DMS53 treated with DMSO at 0.1 percent for 48 hours (cell line): ENCODE measurements at regions not wholly inside any gene's neighbourhood (a gene's known extent, or its start where the extent isn't known, plus 50 kb on each side); places are given as distances from the start of the nearest gene placed in this dataset.

Experiments
- DNase-seq: peaks from one replicate; lab custom pipeline; 2025; ENCODE audit not compliant: unreplicated experiment; lab: John Stamatoyannopoulos, UW

DNA sequence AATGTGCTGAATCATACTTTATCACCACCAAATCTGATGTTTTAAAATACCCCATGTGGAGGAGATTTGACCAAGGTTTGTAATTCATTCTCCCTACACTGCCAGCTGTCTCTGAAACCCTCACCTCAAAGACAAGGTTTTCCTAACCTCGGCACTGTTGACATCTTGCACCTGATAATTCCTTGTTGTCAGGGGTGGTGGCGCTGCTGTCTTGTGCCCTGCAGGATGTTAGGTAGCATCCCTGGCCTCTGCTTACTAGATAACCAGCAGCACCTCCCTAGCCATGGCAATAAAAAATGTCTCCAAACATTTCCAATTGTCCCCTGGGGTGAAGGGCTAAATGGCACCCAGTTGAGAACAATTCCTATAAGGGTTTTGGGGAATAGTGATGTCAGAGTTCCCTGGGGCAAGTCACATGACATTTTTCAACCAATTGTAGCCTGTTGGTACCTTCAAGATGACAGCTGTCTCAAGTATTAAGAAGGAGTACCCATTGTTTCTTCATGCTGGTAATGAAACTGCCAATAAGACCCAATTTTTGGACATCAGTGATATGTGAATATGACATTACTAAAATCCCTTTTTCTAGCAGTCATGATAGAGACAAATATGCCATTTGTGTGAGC is 160.6 kb upstream of the PLCXD3 start:
- DNase-seq, result no peak

GRCh38 chr5:41670216-41670615 is 159.8 kb upstream of the PLCXD3 start:
- DNase-seq, result no peak

GRCh38 chr5:41661254-41661653 is 150.9 kb upstream of the PLCXD3 start:
- no peak for DNase-seq

DNA sequence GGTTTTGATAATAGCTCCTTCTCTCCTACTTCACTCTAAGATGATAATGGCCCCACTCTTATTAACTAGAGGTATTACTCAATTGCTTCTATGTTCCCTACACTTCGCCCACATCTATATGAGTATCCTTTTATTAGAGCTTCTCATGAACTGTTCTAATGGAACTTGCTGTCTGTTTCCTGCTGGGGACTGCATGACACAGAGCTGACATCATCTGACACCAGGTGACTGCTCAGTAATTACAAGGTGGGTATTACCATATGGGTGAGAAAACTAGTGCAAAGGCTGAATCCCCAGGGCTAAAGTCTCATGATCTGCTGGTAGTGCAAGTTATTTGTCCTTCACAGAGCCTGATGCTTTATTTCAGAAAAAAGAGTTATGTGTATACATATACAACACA is 146.2 kb upstream of the PLCXD3 start:
- DNase-seq, result no peak

GRCh38 chr5:41650131-41650530 is 139.7 kb upstream of the PLCXD3 start:
- no peak for DNase-seq

- DNase-seq, result no peak
Observed at GRCh38 chr5:41649659-41650058, 139.3 kb upstream of the PLCXD3 start.

GRCh38 chr5:41648996-41649395 is 138.6 kb upstream of the PLCXD3 start:
- no peak for DNase-seq

GRCh38 chr5:41641621-41642020 is 131.2 kb upstream of the PLCXD3 start:
- DNase-seq, result no peak

GRCh38 chr5:41638685-41639084 is 128.3 kb upstream of the PLCXD3 start:
- DNase-seq, result peak; percentile 49

DNA sequence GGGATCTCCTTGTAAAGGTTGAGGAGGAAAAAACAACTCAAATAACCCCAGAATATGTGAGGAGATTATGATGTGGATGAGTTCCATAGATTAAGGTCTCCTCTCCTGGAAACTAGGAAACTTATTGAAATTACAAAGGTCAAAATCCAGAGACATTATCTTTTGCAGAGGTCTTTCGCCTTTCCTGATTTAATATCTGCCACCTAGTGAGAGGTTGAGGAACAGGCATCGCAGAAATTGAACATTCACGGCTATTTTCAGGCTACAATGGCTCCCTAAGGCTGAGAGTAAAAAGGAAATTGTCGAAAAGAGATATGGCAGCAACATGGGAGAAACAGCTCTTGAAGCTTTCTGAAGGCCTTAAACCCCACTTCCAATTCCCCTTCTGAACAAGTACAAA is 127.5 kb upstream of the PLCXD3 start:
- DNase-seq, result no peak

GRCh38 chr5:41637424-41637823 is 127.0 kb upstream of the PLCXD3 start:
- no peak for DNase-seq

DNA sequence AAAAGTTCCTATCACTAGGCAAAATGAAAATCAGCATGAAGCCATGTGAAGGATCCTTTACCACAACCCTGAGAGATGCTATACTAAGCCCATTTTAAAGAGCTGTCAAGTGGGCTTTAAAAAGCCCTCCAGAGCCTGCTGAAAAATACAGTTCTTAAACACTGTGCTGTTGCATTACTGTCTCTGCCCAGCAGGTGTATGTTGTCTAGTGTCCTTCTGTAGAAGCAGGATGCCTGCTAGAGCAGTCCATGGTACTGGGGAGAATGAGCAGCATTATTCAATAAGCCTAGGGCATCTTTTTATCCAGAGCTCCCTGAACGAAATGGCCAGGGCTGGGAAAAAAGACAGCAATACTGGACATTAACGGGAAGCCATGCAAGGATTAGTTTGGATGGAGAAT is 126.2 kb upstream of the PLCXD3 start:
- no peak for DNase-seq

- no peak for DNase-seq
Observed at GRCh38 chr5:41629897-41630296, 119.5 kb upstream of the PLCXD3 start.

DNA sequence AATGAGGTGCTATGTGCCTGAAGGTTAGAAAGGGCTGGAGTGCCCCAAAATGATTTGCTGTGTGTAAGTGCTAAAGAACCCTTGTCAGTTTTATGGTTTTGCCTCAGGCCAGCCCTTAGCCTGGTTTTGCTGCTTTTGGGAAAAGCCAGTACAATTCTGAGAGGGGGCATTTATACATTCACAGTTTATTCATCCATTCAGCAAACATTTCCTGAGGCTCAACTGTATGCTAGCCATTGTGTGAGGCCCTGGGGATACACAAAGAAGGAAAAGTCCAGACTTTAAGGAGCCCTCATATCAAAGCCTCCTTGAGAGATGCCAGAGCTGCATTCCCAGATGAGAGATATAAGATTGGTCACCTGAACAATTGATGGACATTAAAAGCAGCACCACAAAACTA is 115.2 kb upstream of the PLCXD3 start:
- no peak for DNase-seq

DNA sequence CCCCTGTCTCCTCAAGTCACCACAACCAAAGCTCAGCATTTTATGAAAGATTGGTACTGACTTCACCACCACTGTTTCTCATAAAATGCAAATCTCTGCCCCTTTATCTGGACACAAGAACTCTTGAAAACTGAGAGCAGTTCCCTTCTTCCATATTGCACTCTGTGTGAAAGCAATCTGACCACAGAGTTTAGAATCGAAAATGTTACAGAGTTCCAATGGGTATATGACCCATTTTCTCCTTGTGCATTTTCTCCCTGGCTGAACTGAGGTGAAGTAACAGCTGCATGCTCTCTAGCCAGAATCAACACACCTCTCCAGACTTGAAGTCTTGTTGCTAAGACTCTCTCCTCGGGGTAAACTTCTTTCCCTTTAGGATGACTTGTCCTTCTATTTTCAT is 111.0 kb upstream of the PLCXD3 start:
- DNase-seq, result no peak

GRCh38 chr5:41617843-41618515 is 107.6 kb upstream of the PLCXD3 start:
- DNase-seq, result no peak

DNA sequence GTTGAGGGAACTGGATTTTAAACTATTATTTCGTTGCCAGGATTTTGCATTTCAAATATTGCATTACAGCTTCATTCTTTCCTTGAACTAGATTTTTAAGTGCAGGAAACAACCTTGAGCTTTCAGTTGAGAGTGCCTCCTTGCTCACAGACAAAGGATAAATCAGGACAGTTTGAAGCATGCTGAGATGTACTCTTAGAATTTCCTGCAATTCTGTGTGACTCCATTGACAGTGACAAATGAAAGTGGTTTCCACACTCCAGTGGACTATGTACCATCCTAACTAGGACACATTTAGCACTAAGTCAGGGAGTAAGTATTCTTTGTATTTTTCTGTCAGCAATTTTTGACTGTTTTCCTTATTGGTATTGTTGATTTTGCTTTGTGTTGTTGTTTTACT is 100.0 kb upstream of the PLCXD3 start:
- DNase-seq, result no peak

DNA sequence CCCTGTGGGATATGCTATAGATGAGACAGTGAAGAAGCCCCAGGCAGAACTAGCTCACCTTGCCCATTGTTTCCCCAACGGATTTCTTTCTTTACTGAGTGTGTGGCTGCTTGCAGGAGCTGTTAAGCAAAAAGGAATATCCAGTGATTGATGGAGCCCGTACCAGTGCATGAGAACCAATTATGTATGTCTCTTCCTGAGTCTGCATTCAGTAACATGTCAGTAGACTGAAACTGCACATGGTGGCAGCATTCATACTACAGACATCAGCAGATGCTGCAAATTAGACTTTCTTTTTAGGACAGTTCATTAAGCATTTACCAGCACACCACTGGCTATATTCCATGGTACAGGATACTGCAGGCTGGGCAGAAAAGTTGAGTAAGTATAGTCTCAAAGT is 90.3 kb upstream of the PLCXD3 start:
- no peak for DNase-seq

GRCh38 chr5:41598011-41598410 is 87.6 kb upstream of the PLCXD3 start:
- DNase-seq, result no peak

- no peak for DNase-seq
Observed at GRCh38 chr5:41587668-41588067, 77.3 kb upstream of the PLCXD3 start.

DNA sequence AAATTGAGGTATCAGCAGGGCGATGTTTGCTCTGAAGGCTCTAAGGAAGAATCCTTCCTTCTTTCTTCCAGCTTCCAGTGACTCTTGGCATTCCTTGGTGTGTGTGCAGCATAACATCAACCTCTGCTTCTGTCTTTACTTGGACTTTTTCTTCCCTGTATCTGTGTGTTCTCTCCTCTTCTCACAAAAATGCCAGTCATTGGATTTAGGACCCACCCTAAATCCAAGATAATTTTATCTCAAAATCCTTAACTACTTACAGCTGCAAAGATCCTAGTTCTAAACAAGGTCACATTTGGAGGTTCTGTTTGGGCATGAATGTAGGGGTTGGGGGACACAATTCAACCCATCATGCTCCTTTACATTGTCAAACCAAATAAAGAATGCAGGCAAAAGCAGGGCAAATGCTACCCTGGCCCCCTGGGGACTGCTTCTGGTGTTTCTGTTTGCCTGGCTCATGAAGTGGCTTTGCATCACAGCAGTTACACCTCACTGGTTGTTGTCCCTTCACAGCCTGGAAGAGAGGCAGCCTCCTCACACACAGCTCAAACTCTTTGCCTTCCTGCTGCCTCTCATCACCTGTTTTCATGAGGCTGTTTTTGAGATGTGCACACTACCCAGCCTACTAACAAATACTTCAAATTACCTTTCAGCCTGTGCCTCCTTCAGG is 64.8 kb upstream of the PLCXD3 start:
- DNase-seq, result no peak

DNA sequence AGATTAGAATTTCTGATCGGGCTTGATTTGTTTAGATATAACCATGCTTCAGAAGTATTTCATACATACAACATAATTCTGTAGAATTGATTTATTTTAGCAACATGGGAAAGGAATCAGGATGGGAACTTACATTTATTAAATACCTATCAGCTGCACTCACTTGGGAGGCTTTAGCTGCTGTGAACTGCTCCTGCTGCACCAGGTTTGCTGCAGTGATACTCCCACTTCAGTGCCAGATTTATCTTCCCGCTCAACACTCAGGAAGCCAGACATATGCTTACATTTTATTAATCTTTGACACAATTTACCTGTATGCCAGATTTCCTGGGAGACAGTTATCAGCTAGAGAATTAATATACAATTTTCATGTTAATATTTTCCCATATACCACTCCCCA is 64.0 kb upstream of the PLCXD3 start:
- no peak for DNase-seq
